ENCODE measurements at regions not wholly inside any gene's neighbourhood (a gene's known extent, or its start where the extent isn't known, plus 50 kb on each side); places are given as distances from the start of the nearest gene placed in this dataset.

- DNase-seq (ENCODE audit: low spot score): no peak
- no peak for TF ChIP-seq CTCF (IDR thresholded peaks at IDR 0.05)
- no peak for ATAC-seq (ENCODE audit: low FRiP score)
These were observed 1531.8 kb downstream of the PCDH7 start for GRCh38 chr4:32251926-32252325.

- ATAC-seq (ENCODE audit: low FRiP score) (no peak), DNase-seq (ENCODE audit: low spot score) (no peak)
- TF ChIP-seq CTCF (IDR thresholded peaks at IDR 0.05): no peak
These were observed 1534.0 kb downstream of the PCDH7 start for GRCh38 chr4:32254216-32254615.

- no peak for TF ChIP-seq CTCF (IDR thresholded peaks at IDR 0.05)
- DNase-seq (ENCODE audit: low spot score) (no peak), ATAC-seq (ENCODE audit: low FRiP score) (no peak)
These were observed 1538.8 kb downstream of the PCDH7 start for GRCh38 chr4:32258986-32259385.

- DNase-seq (ENCODE audit: low spot score): no peak
- ATAC-seq (ENCODE audit: low FRiP score): no peak
- no peak for TF ChIP-seq CTCF (IDR thresholded peaks at IDR 0.05)
These were observed 1541.0 kb downstream of the PCDH7 start for GRCh38 chr4:32261196-32261595.

- ATAC-seq (ENCODE audit: low FRiP score): no peak
- no peak for DNase-seq (ENCODE audit: low spot score)
These were observed 1548.7 kb downstream of the PCDH7 start for GRCh38 chr4:32268863-32269262.

GRCh38 chr4:32290102-32290501 is 1569.9 kb downstream of the PCDH7 start:
- no peak for DNase-seq (ENCODE audit: low spot score)
- no peak for TF ChIP-seq CTCF (IDR thresholded peaks at IDR 0.05)
- no peak for ATAC-seq (ENCODE audit: low FRiP score)

More at GRCh38 chr4:32268863-32269262, 1548.7 kb downstream of the PCDH7 start:
- TF ChIP-seq CTCF (IDR thresholded peaks at IDR 0.05): no peak

GRCh38 chr4:32318926-32319325 is 1598.8 kb downstream of the PCDH7 start:
- no peak for TF ChIP-seq CTCF (IDR thresholded peaks at IDR 0.05)
- no peak for DNase-seq (ENCODE audit: low spot score)
- ATAC-seq (ENCODE audit: low FRiP score): no peak

All from omental fat pad (tissue), 3 donors.